ENCODE measurements at regions not wholly inside any gene's neighbourhood (a gene's known extent, or its start where the extent isn't known, plus 50 kb on each side); places are given as distances from the start of the nearest gene placed in this dataset.

DNA sequence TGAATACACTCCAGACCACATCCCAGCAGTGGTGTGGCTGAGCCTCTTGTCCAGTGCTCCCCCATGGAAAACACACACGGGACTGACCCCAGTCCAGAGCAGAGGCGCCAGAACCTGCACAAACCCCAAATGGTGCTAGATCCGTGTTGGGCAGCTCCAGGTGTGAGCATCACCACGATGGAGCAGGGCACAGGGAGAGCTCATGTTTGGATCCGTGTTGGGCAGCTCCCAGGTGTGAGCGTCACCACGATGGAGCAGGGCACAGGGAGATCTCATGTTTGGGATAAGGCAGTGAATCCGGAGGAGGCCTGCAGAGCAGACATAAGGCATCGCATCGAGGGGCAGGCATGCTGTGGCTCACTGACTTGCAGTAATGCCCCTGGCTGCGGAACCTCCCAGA lies 460.0 kb upstream of the MYT1L start:
- TF ChIP-seq, protein P1, sequence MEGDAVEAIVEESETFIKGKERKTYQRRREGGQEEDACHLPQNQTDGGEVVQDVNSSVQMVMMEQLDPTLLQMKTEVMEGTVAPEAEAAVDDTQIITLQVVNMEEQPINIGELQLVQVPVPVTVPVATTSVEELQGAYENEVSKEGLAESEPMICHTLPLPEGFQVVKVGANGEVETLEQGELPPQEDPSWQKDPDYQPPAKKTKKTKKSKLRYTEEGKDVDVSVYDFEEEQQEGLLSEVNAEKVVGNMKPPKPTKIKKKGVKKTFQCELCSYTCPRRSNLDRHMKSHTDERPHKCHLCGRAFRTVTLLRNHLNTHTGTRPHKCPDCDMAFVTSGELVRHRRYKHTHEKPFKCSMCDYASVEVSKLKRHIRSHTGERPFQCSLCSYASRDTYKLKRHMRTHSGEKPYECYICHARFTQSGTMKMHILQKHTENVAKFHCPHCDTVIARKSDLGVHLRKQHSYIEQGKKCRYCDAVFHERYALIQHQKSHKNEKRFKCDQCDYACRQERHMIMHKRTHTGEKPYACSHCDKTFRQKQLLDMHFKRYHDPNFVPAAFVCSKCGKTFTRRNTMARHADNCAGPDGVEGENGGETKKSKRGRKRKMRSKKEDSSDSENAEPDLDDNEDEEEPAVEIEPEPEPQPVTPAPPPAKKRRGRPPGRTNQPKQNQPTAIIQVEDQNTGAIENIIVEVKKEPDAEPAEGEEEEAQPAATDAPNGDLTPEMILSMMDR (IDR thresholded peaks at IDR 0.05 in 4 of 5, conservative IDR thresholded peaks at IDR 0.05 in 1 of 5) = no peak
- TF ChIP-seq POLR2A (IDR thresholded peaks at IDR 0.05) = no peak

Data from gastrocnemius medialis (tissue), 4 donors.